ENCODE measurements at regions not wholly inside any gene's neighbourhood (a gene's known extent, or its start where the extent isn't known, plus 50 kb on each side); places are given as distances from the start of the nearest gene placed in this dataset.

DNA sequence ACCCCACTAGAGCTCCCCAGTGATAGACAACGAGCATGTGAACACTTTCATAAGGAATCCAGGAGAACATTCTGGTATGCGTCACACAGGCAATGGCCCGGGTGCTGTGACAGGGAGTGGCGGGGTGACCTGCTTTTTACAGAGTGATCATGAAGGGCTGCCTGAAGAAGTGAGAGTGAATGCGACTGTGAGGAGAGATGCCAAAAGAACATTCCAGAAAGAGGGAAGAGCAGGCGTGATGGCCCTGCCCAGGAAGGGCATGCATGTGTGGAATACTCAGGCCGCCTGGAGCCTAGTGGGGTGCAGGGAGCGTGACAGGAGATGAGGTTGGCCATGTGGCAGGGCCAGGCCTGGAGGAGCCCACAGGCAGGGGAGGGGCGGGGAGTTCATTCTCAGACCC is 53.8 kb downstream of the FZD10 start:
- no peak for DNase-seq
- Mint-ChIP-seq H3K36me3 (no peaks in the 10 kb centered on the region), H3K4me1 (peaks cover 0 to 1% (median 0%) of the 10 kb centered on the region in 4 donors), H3K27ac (no peak overlapping the region), H3K9me3 (peaks cover 0 to 15% (median 8%) of the 10 kb centered on the region in 8 donors), H3K27me3 (peaks cover 0 to 6% of the 10 kb centered on the region in 2 donors), H3K4me3 (no peak overlapping the region)
- Histone ChIP-seq H3K4me3 (ENCODE audit: low read length in 2 of 2) (no peak overlapping the region), H3K4me1 (ENCODE audit: insufficient read depth, low read length) (no peaks in the 10 kb centered on the region), H3K36me3 (ENCODE audit: insufficient read depth, low read length) (no peaks in the 10 kb centered on the region), H3K27me3 (ENCODE audit: insufficient read depth, low read length) (no peaks in the 10 kb centered on the region), H3K9me3 (ENCODE audit: control insufficient read depth in 1 of 2, low read length in 2 of 2) (no peaks in the 10 kb centered on the region), H3K27ac (ENCODE audit: low read depth, low read length) (no peak overlapping the region)
- intact Hi-C loops (cut with micrococcal nuclease): no loop called here
- POLR2A ChIA-PET (ENCODE audit: partially characterized antibody): no interaction called here
- CTCF ChIA-PET (ENCODE audit: partially characterized antibody): no interaction called here

DNA sequence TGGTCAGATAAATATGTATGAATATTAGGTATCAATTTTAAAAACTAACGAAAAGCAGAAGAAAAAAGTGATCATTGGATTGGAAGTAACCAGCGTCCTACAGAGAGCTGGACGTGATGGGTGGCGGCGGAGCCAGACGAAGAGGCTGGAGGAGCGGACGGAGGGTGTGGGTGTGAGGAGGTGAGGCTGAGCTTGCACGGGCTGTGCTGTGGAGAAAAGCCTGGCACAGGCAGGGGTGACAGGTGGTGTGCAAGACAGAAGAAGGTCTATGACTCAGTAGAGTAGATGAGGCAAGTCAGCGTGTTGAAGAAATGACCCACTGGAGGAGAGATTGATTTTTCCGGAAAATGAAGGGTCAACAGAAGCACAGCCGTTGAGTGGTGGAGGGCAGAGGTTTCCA is 56.4 kb downstream of the FZD10 start:
- H3K36me3 Mint-ChIP-seq: no peaks in the 10 kb centered on the region
- H3K4me1 Mint-ChIP-seq: peaks cover 0 to 2% (median 0%) of the 10 kb centered on the region in 4 donors
- H3K27me3 Mint-ChIP-seq: peaks cover 0 to 6% of the 10 kb centered on the region in 2 donors
- Histone ChIP-seq H3K4me1 (ENCODE audit: insufficient read depth, low read length) (no peaks in the 10 kb centered on the region), H3K4me3 (ENCODE audit: low read length in 2 of 2) (no peak overlapping the region), H3K9me3 (ENCODE audit: control insufficient read depth in 1 of 2, low read length in 2 of 2) (no peaks in the 10 kb centered on the region), H3K27ac (ENCODE audit: low read depth, low read length) (no peak overlapping the region), H3K36me3 (ENCODE audit: insufficient read depth, low read length) (no peaks in the 10 kb centered on the region), H3K27me3 (ENCODE audit: insufficient read depth, low read length) (no peaks in the 10 kb centered on the region)
- peaks cover 0 to 15% (median 10%) of the 10 kb centered on the region in 8 donors for H3K9me3 Mint-ChIP-seq
- no peak for DNase-seq
- POLR2A ChIA-PET (ENCODE audit: partially characterized antibody): no interaction called here
- H3K4me3 Mint-ChIP-seq: no peak overlapping the region
- no peak overlapping the region for H3K27ac Mint-ChIP-seq
- CTCF ChIA-PET (ENCODE audit: partially characterized antibody): no interaction called here
- intact Hi-C loops (cut with micrococcal nuclease): no loop called here

DNA sequence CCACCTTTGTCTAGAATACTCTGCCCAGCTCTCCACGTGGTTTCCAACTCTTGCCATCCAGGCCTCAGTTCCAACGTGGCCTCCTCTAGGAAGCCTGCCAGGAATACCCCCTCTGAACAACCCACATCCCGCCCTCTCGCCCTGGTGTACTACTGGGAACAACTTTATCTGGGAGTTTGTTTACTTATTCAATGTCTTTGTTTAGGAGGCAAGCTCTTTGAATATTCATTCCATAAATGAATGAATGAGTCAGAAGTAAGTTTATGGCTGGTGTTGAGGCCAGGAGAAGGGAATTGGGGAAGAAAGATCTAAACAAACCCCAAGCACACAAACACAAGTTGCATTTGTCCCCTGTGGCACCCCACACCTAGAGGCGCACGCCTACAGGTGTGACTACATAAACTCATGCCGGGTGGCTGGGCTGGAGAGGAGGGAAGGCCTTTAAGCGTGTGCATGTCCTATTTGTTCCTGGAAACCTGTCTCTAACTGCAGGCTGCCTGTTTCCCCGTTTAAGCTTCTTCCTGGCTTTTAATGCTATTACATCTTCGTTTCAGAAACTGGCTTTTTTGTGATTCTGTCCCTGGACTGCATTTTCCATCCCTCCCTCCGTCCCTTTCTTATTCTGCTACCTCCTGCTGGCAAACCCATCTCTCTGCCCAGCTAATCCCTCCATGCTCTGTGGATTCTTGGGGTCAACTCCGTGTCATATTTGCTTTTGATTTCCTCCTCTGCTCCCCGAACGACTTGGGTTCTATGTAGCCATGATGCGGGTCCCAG is 57.9 kb downstream of the FZD10 start:
- Histone ChIP-seq H3K27ac (ENCODE audit: low read depth, low read length) (no peak overlapping the region), H3K36me3 (ENCODE audit: insufficient read depth, low read length) (no peaks in the 10 kb centered on the region), H3K27me3 (ENCODE audit: insufficient read depth, low read length) (no peaks in the 10 kb centered on the region), H3K4me1 (ENCODE audit: insufficient read depth, low read length) (no peaks in the 10 kb centered on the region), H3K9me3 (ENCODE audit: control insufficient read depth in 1 of 2, low read length in 2 of 2) (no peaks in the 10 kb centered on the region), H3K4me3 (ENCODE audit: low read length in 2 of 2) (no peak overlapping the region)
- Mint-ChIP-seq H3K9me3 (peaks cover 0 to 15% (median 8%) of the 10 kb centered on the region in 8 donors), H3K4me1 (peaks cover 0 to 2% (median 0%) of the 10 kb centered on the region in 4 donors), H3K27me3 (peaks cover 0 to 6% of the 10 kb centered on the region in 2 donors), H3K4me3 (no peak overlapping the region), H3K27ac (no peak overlapping the region), H3K36me3 (no peaks in the 10 kb centered on the region)
- intact Hi-C loops (cut with micrococcal nuclease): no loop called here
- CTCF ChIA-PET (ENCODE audit: partially characterized antibody): no interaction called here
- POLR2A ChIA-PET (ENCODE audit: partially characterized antibody): no interaction called here
- DNase-seq: no peak

DNA sequence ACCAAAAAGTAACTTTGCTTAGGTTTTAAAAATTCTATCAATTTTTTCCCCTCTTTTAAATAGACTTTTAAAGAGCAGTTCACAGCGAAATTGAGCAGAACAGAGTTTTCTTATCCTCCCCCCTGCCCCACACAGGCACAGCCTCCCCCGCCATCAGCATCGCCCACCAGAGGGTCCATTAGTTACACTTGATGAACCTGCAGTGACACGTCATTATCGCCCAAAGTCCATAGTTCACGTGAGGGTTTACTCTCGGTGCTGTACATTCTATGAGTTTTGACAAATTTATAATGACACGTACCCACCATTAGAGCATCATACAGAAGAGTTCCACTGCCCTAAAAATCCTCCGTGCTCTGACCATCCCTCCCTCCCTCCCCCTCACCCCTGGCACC is 58.4 kb downstream of the FZD10 start:
- Mint-ChIP-seq H3K4me1 (peaks cover 0 to 2% (median 0%) of the 10 kb centered on the region in 4 donors), H3K27ac (no peak overlapping the region), H3K27me3 (peaks cover 0 to 3% of the 10 kb centered on the region in 2 donors), H3K36me3 (no peaks in the 10 kb centered on the region), H3K9me3 (peaks cover 0 to 15% (median 8%) of the 10 kb centered on the region in 8 donors), H3K4me3 (no peak overlapping the region)
- intact Hi-C loops (cut with micrococcal nuclease): no loop called here
- H3K4me3 ChIP-seq (ENCODE audit: low read length in 2 of 2): no peak overlapping the region
- no peak overlapping the region for H3K27ac ChIP-seq (ENCODE audit: low read depth, low read length)
- DNase-seq: no peak
- ChIA-PET POLR2A (ENCODE audit: partially characterized antibody) (no interaction called here), CTCF (ENCODE audit: partially characterized antibody) (no interaction called here)
- no peaks in the 10 kb centered on the region for H3K27me3 ChIP-seq (ENCODE audit: insufficient read depth, low read length)
- H3K36me3 ChIP-seq (ENCODE audit: insufficient read depth, low read length): no peaks in the 10 kb centered on the region
- H3K4me1 ChIP-seq (ENCODE audit: insufficient read depth, low read length): no peaks in the 10 kb centered on the region
- no peaks in the 10 kb centered on the region for H3K9me3 ChIP-seq (ENCODE audit: control insufficient read depth in 1 of 2, low read length in 2 of 2)

DNA sequence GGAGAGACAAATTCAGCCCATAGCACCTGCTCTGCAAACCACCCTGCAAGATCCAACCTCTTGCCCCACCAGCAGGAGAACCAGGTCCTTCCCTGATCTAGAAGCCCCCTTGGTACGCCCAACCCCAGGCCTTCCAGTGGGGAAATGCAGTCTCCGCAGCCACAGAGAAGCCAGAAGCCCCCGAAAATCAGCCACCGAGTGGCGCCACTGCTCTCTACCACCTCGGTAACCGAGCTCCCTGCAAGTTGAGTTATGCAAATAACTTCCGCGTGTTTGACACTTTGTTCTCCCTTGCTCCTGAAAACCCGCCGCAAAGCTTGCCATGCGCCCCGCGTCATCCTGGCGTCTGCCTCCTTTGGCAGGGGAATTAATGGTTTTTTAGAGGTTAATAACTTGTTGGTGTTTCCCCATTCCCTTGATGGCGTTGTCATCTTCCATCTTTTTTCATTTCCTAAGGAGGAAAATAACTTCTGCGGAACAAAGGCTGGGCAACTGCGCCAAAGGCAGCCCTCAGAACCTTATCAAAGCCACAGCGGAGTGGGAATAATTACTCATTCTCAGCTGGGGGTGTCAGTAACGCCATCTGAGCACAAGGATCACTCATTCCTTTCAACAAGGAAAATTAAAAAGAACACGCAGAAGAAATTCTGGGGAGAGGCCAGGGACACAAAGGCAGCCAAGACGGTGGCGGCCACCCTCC is 60.4 kb downstream of the FZD10 start:
- H3K4me1 Mint-ChIP-seq: peaks cover 0 to 2% (median 0%) of the 10 kb centered on the region in 4 donors
- DNase-seq: no peak
- H3K4me1 ChIP-seq (ENCODE audit: insufficient read depth, low read length): no peaks in the 10 kb centered on the region
- ChIA-PET CTCF (ENCODE audit: partially characterized antibody) (no interaction called here), POLR2A (ENCODE audit: partially characterized antibody) (no interaction called here)
- H3K4me3 Mint-ChIP-seq: no peak overlapping the region
- no peaks in the 10 kb centered on the region for H3K27me3 ChIP-seq (ENCODE audit: insufficient read depth, low read length)
- H3K36me3 ChIP-seq (ENCODE audit: insufficient read depth, low read length): no peaks in the 10 kb centered on the region
- H3K27me3 Mint-ChIP-seq: peaks cover 0 to 3% of the 10 kb centered on the region in 2 donors
- H3K27ac Mint-ChIP-seq: no peak overlapping the region
- intact Hi-C loops (cut with micrococcal nuclease): no loop called here
- H3K4me3 ChIP-seq (ENCODE audit: low read length in 2 of 2): no peak overlapping the region
- no peak overlapping the region for H3K27ac ChIP-seq (ENCODE audit: low read depth, low read length)
- no peaks in the 10 kb centered on the region for H3K9me3 ChIP-seq (ENCODE audit: control insufficient read depth in 1 of 2, low read length in 2 of 2)
- H3K36me3 Mint-ChIP-seq: no peaks in the 10 kb centered on the region
- peaks cover 0 to 11% (median 7%) of the 10 kb centered on the region in 8 donors for H3K9me3 Mint-ChIP-seq

DNA sequence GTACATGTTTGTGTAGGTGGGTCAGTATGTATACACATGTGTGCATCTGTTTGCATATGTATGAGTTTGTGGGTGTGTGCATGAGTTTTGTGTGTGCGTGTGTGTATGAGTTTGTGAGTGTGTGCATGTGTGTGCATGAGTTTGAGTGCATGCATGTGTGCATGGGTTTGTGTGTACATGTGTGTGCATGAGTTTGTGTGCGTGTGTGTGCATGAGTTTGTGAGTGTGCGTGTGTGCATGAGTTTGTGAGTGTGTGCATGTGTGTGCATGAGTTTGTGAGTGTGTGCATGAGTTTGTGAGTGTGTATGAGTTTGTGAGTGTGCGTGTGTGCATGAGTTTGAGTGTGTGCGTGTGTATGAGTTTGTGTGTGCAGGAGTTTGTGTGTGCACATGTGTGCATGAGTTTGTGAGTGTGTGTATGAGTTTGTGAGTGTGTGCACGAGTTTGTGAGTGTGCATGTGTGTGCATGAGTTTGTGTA is 61.5 kb downstream of the FZD10 start:
- Mint-ChIP-seq H3K4me1 (peaks cover 0 to 2% (median 0%) of the 10 kb centered on the region in 4 donors), H3K36me3 (no peaks in the 10 kb centered on the region), H3K27me3 (peaks cover 0 to 2% of the 10 kb centered on the region in 2 donors), H3K4me3 (no peak overlapping the region), H3K9me3 (peaks cover 0 to 15% (median 4%) of the 10 kb centered on the region in 8 donors), H3K27ac (no peak overlapping the region)
- DNase-seq: no peak
- ChIA-PET CTCF (ENCODE audit: partially characterized antibody) (no interaction called here), POLR2A (ENCODE audit: partially characterized antibody) (no interaction called here)
- intact Hi-C loops (cut with micrococcal nuclease): no loop called here
- no peak overlapping the region for H3K27ac ChIP-seq (ENCODE audit: low read depth, low read length)
- no peaks in the 10 kb centered on the region for H3K4me1 ChIP-seq (ENCODE audit: insufficient read depth, low read length)
- no peak overlapping the region for H3K4me3 ChIP-seq (ENCODE audit: low read length in 2 of 2)
- no peaks in the 10 kb centered on the region for H3K36me3 ChIP-seq (ENCODE audit: insufficient read depth, low read length)
- H3K27me3 ChIP-seq (ENCODE audit: insufficient read depth, low read length): no peaks in the 10 kb centered on the region
- no peaks in the 10 kb centered on the region for H3K9me3 ChIP-seq (ENCODE audit: control insufficient read depth in 1 of 2, low read length in 2 of 2)

DNA sequence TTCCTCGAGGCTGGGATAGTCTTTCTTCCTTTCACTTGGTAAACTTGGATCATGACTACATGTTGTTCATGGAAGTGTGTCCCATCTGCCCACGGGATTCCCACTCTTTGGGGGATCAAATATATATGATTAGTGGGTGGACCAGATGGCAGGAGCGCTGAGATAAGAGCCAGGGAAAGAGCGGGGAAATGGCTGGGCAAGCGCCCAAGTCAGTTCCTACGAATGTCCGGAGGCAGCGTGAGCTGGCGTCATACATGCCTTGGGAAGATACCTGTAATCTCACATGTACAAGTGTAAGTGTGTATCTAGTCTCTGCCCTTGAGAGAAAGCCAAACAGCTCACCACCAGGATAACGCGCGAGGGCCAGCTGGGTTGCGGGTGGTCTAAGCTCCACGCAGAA is 62.3 kb downstream of the FZD10 start:
- H3K27ac Mint-ChIP-seq: no peak overlapping the region
- H3K9me3 Mint-ChIP-seq: peaks cover 0 to 15% (median 5%) of the 10 kb centered on the region in 8 donors
- peaks cover 0 to 2% (median 0%) of the 10 kb centered on the region in 4 donors for H3K4me1 Mint-ChIP-seq
- H3K4me1 ChIP-seq (ENCODE audit: insufficient read depth, low read length): no peaks in the 10 kb centered on the region
- no peak for DNase-seq
- no peak overlapping the region for H3K4me3 Mint-ChIP-seq
- no peaks in the 10 kb centered on the region for H3K27me3 ChIP-seq (ENCODE audit: insufficient read depth, low read length)
- CTCF ChIA-PET (ENCODE audit: partially characterized antibody): no interaction called here
- POLR2A ChIA-PET (ENCODE audit: partially characterized antibody): no interaction called here
- no peaks in the 10 kb centered on the region for H3K36me3 Mint-ChIP-seq
- no peak overlapping the region for H3K4me3 ChIP-seq (ENCODE audit: low read length in 2 of 2)
- H3K36me3 ChIP-seq (ENCODE audit: insufficient read depth, low read length): no peaks in the 10 kb centered on the region
- no peak overlapping the region for H3K27ac ChIP-seq (ENCODE audit: low read depth, low read length)
- peaks cover 0 to under 1% of the 10 kb centered on the region in 2 donors for H3K27me3 Mint-ChIP-seq
- no peaks in the 10 kb centered on the region for H3K9me3 ChIP-seq (ENCODE audit: control insufficient read depth in 1 of 2, low read length in 2 of 2)
- intact Hi-C loops (cut with micrococcal nuclease): no loop called here
